Erythroblast (primary cell): ENCODE measurements at regions not wholly inside any gene's neighbourhood (a gene's known extent, or its start where the extent isn't known, plus 50 kb on each side); places are given as distances from the start of the nearest gene placed in this dataset.

Experiments used
- GATA1 ChIP-seq: IDR thresholded peaks from 2 replicates; pipeline ENCODE4 v1.6.1; 2011; ENCODE audit warnings: low read depth, mild to moderate bottlenecking, control low read depth, low read length, moderate library complexity
- POLR2A ChIP-seq: IDR thresholded peaks from 2 replicates; pipeline ENCODE4 v1.6.1; 2011; ENCODE audit warnings: mild to moderate bottlenecking, low read length

DNA sequence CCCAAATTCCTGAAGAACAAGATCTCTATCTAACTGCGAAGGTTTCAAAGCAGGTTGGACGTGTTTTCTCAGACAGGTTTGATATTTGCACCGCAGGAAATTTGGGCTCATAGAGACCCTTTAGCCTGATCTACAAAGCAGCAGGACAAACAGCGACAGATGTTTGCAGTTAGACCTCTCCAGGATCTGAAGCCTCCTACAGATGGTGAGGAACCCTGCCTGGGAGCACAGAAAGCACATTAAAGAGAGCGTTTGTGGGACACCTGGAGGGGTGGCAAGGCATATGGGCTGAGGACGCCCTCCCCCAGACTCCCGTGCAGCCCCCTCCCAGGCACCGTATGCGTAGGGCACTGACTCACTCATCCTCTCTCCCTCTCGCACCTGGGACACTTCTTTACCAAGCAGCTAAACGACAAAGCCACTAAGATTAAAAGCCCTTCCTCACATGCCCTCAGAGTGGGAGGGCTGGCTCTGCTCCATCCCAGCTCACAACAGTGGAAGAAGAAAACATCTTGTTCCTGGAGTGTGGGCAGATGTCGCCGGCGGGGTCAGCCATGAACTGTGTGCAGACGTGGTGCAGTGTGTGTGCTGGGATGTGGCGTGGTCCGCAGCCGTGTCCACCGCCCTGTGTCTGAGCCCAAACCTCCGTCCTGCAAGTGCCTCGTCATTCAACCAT lies 249.7 kb upstream of the AFDN start:
- no peak for TF ChIP-seq POLR2A
- TF ChIP-seq GATA1, result no peak
